ENCODE measurements at regions not wholly inside any gene's neighbourhood (a gene's known extent, or its start where the extent isn't known, plus 50 kb on each side); places are given as distances from the start of the nearest gene placed in this dataset.

DNA sequence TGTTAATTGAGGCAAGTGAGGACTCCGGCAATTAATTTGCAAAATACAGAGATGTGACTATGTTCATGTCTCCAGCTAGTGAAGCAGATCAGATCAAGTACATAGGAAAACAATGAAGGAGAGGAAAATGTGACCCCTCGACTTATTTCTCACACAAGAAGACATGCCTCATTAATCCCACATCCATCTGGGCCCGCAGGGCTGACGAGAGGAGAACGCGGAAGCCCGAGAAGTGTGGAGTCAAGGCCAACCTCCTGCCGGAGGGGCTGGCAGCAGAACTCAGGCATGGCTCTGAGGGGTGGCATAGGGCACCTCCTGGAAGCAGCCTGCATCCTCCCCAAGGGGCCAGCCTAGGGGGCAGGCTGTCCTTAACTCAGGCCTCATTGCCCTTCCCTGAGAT is 54.4 kb downstream of the ZNF503 start:
- DNase-seq (ENCODE audit: low read depth in 2 of 2) = no peak

DNA sequence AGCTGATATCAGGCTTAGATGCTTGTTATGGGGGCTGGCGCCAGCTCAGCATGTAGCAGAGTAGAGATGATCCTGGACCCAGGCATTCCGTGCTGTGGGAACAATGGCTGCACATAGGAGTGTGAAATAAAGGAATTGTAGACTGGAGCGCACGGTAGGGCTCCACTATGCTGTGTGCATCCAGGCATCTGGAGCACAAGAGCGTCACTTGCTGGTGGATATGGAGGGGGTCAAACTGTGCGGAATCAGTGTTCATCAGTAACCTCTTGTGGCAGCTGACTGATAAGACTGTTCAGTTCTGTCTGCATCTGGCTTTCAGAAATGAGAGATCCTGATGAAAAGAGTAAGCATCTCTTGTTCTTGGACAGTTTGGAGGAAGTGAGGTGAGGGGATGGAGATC is 55.8 kb downstream of the ZNF503 start:
- no peak for DNase-seq (ENCODE audit: low read depth in 2 of 2)

DNA sequence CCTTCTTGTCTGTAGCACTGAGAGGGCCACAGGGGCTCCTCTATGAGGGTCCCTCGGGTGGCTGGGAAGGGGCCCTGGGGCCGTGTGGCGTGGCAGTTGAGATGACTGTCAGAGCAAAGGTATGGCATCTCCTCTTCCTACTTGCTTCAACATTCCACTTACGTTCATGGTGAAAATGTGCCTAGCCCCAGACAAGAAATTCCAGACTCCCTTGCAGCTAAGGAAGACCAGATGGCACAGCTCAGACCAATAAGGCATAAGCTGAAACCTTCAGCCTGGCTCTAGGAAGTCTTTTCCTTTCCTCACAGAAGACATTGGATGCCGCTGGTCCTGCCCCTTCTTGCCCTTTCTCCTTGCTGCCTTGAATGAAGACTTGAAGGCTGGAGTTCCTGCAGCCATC is 57.4 kb downstream of the ZNF503 start:
- no peak for DNase-seq (ENCODE audit: low read depth in 2 of 2)

DNA sequence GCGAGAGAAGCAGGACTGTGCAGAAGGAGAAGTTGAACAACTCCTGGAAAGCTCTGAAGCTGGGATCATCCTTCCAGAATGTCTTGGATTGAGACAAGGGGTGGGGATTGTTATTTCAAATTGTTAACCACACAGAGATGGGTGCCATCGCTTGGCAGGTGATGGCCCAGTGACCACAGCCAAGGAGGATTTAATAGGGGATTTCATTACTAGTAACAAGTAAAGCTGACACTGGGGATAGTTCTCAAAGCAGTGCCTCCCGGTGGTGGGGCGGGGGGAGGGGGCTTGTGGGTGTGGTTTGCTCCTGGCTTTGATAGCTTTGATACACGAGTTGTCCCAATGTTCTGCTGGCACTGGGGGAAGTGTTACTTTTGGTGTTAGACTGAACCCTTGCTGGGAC is 59.2 kb downstream of the ZNF503 start:
- DNase-seq (ENCODE audit: low read depth in 2 of 2) = no peak

DNA sequence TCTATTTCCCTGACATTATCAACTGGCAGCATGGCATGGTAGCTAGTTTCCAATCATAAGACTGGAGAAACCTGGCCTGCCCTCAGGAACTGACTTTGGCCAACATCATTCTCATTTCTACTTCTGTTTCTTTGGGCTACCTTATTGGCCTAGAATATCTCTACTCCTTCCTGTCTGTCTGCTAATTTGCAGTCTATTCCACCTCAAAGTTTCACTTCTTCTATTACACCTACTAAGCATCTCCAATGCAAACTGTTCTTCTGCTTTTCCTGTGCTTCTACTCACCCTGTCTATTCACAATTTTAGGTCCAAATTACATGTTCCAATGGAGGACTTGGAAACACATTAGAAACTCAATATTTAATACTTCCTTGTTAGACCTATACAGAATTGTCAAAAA is 65.6 kb downstream of the ZNF503 start:
- no peak for DNase-seq (ENCODE audit: low read depth in 2 of 2)

GRCh38 chr10:75335191-75335590 is 66.4 kb downstream of the ZNF503 start:
- DNase-seq (ENCODE audit: low read depth in 2 of 2) = no peak

- no peak for DNase-seq (ENCODE audit: low read depth in 2 of 2)
These were observed 66.8 kb downstream of the ZNF503 start for GRCh38 chr10:75334720-75335119.

DNA sequence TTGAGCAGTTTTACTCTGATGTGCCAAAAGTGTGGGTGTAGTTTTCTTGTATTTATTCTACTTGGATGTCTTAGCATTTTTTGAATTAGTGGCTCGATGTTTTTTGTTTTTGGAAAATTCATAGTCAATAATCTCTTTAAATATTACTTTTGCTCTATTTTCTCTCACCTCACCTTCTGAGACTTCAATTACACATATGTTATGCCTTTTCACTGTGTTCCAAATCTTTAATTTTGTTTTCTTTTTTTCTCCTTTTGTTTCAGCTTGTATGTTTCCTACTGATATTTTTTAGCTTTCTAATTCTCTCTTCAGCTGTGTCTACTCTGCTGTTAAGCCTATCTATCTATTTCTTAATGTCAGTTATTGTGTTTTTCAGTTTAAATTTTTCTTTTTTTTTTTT is 69.5 kb downstream of the ZNF503 start:
- no peak for DNase-seq (ENCODE audit: low read depth in 2 of 2)

DNA sequence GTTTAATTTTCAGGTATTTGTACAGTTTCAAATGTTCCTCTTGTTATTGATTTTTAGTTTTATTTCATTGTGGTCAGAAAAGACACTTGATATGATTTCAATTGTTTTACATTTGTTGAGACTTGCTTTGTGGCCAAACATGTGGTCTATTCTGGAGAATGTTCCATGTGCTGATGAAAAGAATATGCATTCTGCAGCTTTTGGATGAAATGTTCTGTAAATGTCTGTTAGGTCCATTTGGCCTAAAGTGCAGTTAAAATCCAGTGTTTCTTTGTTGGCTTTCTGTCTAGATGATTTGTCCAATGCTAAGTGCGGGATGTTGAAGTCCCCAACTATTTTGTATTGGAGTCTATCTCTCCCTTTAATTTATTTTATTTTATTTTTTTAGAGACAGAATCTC is 70.5 kb downstream of the ZNF503 start:
- DNase-seq (ENCODE audit: low read depth in 2 of 2) = no peak

DNA sequence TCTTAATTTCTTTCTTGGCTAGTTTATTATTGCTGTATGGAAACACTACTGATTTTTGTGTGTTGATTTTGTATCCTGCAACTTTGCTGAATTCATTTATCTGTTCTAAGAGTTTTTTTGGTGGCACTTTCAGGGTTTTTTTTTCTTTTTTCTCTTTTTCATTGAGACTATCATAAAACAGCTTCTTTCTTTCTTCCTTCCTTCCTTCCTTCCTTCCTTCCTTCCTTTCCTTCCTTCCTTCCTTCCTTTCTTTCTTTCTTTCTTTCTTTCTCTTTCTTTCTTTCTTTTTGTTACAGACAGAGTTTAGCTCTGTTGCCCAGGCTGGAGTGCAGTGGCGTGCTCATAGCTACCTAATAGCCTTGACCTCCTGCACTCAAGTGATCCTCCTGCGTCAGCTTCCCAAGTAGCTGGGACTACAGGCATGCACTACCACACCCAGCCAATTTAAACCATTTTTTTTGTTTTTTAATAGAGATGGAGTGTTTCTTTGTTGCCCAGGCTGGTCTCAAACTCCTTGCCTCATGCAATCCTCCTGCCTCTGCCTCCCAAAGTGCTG is 72.3 kb downstream of the ZNF503 start:
- DNase-seq (ENCODE audit: low read depth in 2 of 2) = no peak

GRCh38 chr10:75326306-75326705 is 75.3 kb downstream of the ZNF503 start:
- no peak for DNase-seq (ENCODE audit: low read depth in 2 of 2)

DNA sequence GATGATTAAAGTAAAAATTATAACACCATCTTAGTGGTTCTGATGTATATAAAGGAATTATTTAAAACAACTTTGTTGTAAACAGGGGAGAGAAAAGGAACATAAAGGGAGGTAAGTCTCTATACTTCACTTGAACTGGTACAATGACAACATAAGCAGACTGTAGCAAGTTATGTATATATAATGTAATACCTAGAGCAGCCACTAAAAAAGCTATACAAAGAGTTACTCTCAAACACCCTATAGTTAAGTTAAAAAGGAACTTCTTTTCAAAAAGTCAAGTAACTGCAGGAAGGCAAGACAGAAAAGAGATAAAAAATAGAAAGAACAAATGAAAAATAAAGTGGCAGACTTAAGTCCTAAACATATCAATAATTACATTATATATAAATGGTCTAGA is 82.3 kb downstream of the ZNF503 start:
- DNase-seq (ENCODE audit: low read depth in 2 of 2) = no peak

DNA sequence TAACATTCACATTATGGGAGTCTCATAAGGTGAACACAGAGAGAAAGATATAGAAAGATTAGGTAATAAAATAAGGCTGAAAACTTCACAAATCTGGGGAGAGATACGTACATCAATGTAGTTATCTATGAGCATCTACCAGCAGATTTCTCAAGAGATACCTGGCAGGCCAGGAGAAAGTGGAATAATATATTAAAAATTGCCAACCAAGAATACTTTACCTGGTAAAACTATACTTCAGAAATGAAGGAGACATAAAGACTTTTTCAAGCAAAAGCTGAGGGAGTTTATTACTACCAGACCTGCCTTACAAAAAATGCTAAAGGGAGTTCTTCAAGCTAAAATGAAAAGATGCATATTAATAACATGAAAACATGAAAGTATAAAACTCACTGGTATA is 78.8 kb upstream of the COMTD1 start:
- DNase-seq (ENCODE audit: low read depth in 2 of 2) = no peak

DNA sequence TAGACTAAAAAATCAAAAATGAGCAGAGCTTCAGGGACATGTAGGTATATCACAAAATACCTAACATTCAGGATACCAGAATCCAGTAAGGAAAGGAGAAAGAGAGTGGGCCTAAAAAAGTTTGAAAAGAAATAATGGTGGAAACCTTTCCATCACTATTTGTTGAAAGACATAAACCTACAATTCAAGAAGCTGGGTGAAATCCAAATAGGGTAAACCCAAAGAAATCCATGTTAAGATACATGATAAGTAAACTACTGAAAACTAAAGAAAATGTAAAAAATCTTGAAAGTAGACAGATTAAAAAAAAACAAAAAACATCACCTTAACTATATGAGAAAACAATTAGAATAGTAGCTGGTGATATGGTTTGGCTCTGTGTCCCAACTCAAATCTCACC is 76.7 kb upstream of the COMTD1 start:
- no peak for DNase-seq (ENCODE audit: low read depth in 2 of 2)

DNA sequence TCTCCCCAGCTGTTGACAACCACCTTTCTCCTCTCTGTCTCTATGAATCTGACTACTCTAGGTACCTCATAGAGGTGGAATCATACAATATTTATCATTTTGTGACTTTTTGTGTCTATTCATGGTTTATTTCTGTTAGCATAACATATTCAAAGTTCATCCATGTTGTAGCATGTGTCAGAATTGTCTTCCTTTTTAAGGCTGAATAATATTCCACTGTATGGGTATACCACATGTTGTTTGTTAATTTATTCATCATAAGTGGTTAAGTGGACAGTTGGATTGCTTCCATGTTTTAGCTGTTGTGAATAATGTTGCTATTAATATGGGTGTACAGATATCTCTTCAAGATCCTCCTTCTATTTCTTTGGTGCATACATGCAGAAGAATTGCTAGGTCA is 69.9 kb upstream of the COMTD1 start:
- DNase-seq (ENCODE audit: low read depth in 2 of 2) = no peak

GRCh38 chr10:75304741-75305390 is 69.1 kb upstream of the COMTD1 start:
- DNase-seq (ENCODE audit: low read depth in 2 of 2) = no peak

- DNase-seq (ENCODE audit: low read depth in 2 of 2) = no peak
These were observed 68.6 kb upstream of the COMTD1 start for GRCh38 chr10:75304313-75304712.

GRCh38 chr10:75303045-75303777 is 67.5 kb upstream of the COMTD1 start:
- DNase-seq (ENCODE audit: low read depth in 2 of 2) = no peak

GRCh38 chr10:75302029-75302428 is 66.3 kb upstream of the COMTD1 start:
- no peak for DNase-seq (ENCODE audit: low read depth in 2 of 2)

DNA sequence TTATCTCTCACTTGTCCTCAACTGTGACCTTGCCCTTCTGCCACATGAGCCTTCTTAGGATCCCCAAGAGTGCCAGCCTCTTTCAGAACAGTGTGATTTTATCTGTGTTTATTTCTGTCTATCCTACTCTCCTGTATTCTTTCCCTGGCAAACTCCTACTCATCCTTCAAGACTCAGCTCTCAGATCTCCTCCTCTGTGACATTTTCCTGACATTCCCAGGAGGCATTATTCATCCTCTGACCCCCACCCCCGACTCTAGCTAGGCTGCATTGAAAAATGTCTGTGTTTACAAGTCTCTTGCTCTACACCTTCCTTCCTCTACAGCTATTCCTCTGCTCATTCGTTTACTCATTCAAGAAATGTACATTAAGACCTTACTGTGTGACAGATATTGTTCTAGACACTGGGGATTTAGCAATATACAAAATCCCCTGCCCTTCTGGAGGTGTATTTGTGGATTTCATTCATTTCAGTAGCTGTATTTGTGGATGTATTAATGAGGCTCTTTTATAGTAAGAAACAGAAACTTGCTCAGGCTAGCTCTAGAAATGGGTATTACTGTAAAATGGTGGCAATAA is 61.4 kb upstream of the COMTD1 start:
- no peak for DNase-seq (ENCODE audit: low read depth in 2 of 2)

DNA sequence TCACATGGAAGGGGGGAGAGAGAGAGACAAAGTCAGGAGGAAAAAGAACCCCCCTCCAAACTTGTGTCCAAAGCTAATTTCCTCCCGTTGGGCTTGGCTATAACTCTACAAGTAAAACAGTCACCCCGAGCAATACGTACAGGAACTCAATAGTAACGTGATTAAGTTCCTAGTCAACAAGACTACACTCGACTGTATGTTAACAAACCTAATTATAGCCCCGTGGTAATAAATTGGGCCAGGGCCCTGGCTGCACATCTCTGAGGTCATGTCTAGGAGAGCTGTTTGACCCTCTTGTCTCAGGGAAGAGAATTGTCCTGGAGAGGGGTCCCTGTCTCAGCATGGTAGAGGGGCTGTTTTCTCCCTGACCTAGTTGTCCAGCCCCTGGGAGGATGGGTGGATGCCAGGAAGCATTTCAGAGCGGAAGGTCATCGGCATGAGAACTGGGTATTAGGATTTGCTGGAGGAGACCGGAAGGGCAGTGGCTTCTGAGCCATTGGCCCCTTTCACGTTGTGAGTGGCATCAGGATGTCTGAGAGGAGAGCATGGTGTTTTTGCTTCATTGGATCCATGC is 60.2 kb upstream of the COMTD1 start:
- no peak for DNase-seq (ENCODE audit: low read depth in 2 of 2)

DNA sequence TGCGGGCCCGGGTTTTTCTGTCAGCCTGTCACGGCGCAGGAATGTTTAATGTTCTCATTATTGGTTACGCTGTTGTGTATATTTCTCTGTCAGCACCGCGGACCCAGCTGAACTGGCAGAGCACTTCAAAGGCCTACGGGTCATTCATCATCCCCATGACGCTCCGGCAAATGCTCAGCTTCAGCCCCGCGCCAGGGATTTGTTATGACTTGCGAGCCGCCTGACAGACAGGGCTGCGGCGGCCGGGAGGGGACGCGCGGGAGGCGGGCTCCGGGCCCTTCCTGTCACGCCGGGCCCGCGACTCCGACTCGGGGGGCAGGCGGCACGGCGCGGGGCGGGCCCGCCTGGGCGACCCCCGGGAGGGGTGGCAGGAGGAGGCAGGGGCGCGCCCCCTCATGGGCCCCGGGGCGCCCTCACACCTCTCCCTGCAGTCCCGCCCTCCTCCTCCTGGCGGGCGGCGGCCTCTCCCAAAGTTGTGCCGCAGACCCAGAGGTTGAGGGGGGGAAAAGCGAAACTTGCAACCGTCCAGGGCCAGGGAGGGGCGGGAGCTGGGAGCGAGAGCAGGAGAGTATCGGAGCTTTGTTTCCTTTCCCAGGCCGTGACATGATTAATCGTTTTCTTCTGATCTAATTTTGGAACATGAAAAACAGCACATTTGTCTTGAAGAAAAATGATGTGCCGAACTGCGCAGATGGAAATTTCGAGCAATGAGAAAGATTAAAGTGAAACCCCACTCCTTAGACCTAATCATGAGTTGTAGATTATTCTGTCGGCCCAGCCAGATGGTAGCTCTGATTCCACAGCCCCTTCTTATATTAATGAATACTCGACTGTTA is 59.3 kb upstream of the COMTD1 start:
- DNase-seq (ENCODE audit: low read depth in 2 of 2) = peak in 1 of 2 donors; percentile 16

All from stimulated activated CD4-positive, alpha-beta T cell treated with anti-CD3 and anti-CD28 coated beads, Interleukin-1b, Interleukin-23, amount 100 ng/mL, for 1 hour (primary cell).